Karpas-422 (cell line): ENCODE measurements at regions not wholly inside any gene's neighbourhood (a gene's known extent, or its start where the extent isn't known, plus 50 kb on each side); places are given as distances from the start of the nearest gene placed in this dataset.

Experiments used
- DNase-seq: peaks from one replicate; pipeline ENCODE4 v3.0.0-alpha.2; 2015
- H2AFZ ChIP-seq: fragments of 200-600 bp; sonication (generic); 2 replicates; pipeline ENCODE4 v1.6.1; 2014; ENCODE audit warnings: antibody characterized with exemption, low read length, mixed read lengths
- H3K27ac ChIP-seq: fragments of 200-600 bp; sonication (generic); 2 replicates; pipeline ENCODE4 v1.5.1; 2014; ENCODE audit warnings: mild to moderate bottlenecking, low read length, moderate library complexity
- H3K27me3 ChIP-seq: fragments of 200-600 bp; sonication (generic); 2 replicates; pipeline ENCODE4 v1.6.1; 2014; ENCODE audit warnings: low read length, mixed read lengths
- H3K36me3 ChIP-seq: fragments of 200-600 bp; sonication (generic); 2 replicates; pipeline ENCODE4 v1.6.1; 2014; ENCODE audit warnings: low read length, mixed read lengths; ENCODE audit not compliant: insufficient read depth
- H3K4me1 ChIP-seq: fragments of 200-600 bp; sonication (generic); 2 replicates; pipeline ENCODE4 v1.6.1; 2014; ENCODE audit warnings: mild to moderate bottlenecking, low read length, mixed read lengths
- H3K4me2 ChIP-seq: fragments of 200-600 bp; sonication (generic); 2 replicates; pipeline ENCODE4 v1.6.1; 2014; ENCODE audit warnings: low read length, low read depth, mild to moderate bottlenecking; ENCODE audit not compliant: poor library complexity, severe bottlenecking
- H3K4me3 ChIP-seq: fragments of 200-600 bp; sonication (generic); 2 replicates; pipeline ENCODE4 v1.5.1; 2014; ENCODE audit warnings: mild to moderate bottlenecking, antibody characterized with exemption, low read length, mixed read lengths
- H3K79me2 ChIP-seq: fragments of 200-600 bp; sonication (generic); 2 replicates; pipeline ENCODE4 v1.6.1; 2014; ENCODE audit warnings: mild to moderate bottlenecking, low read length, mixed read lengths
- H3K9ac ChIP-seq: fragments of 200-600 bp; sonication (generic); 2 replicates; pipeline ENCODE4 v1.6.0; 2014; ENCODE audit warnings: low read length
- H3K9me2 ChIP-seq: fragments of 200-600 bp; sonication (generic), shearing (Covaris generic); replicated peaks from 2 replicates; pipeline ENCODE4 v1.6.0; 2014; ENCODE audit warnings: mild to moderate bottlenecking, low read length, moderate library complexity; ENCODE audit not compliant: insufficient read depth
- H3K9me3 ChIP-seq: fragments of 300-700, 200-600 bp; sonication (generic); 2 replicates; pipeline ENCODE4 v1.6.1; 2014; ENCODE audit warnings: low read length, mixed read lengths
- H4K20me1 ChIP-seq: fragments of 200-600 bp; sonication (generic); 2 replicates; pipeline ENCODE4 v1.6.1; 2014; ENCODE audit warnings: mild to moderate bottlenecking, antibody characterized with exemption, low read length, low read depth; ENCODE audit not compliant: insufficient read depth

DNA sequence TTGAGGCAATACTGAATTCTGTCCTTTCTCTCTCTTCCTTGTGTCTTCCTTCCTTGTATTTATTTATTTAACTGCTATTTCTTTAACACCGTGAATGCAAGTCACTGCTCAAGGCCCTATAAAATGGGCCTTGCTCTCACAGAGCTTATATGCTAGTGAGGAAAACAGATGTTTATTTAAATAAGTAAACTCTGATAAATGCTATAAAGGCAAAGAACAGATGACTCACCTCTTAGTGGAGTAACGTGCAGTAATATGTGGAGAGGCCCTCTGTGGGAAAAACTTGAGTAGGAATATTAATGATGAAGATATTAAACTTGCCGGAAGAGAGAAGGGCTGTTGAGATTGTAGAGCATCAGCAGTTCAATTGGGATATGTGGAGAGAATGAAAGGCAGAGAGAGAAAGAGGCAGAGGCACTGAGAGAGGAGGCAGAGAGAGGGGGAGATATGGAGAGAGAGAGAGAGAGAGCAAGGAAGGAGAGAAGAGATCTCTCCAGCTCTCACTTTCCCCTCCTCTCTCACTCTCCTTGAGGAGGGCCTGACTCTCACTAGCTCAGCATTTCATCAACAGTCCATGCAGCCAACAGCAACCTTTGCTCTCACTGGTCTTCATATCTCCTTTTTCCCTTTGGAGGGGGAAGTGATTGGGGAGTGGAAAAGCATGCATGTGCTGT, 322.2 kb downstream of the LMX1A start:
- Histone ChIP-seq H3K27me3 (no peaks in the 10 kb centered on the region), H3K79me2 (no peaks in the 10 kb centered on the region), H4K20me1 (no peaks in the 10 kb centered on the region), H3K36me3 (no peaks in the 10 kb centered on the region), H3K9ac (no peak overlapping the region), H3K9me3 (no peaks in the 10 kb centered on the region), H3K4me1 (no peaks in the 10 kb centered on the region), H3K4me2 (no peak overlapping the region), H3K27ac (no peak overlapping the region), H3K4me3 (no peak overlapping the region), H3K9me2 (no peaks in the 10 kb centered on the region), H2AFZ (no peak overlapping the region)
- DNase-seq, result no peak

DNA sequence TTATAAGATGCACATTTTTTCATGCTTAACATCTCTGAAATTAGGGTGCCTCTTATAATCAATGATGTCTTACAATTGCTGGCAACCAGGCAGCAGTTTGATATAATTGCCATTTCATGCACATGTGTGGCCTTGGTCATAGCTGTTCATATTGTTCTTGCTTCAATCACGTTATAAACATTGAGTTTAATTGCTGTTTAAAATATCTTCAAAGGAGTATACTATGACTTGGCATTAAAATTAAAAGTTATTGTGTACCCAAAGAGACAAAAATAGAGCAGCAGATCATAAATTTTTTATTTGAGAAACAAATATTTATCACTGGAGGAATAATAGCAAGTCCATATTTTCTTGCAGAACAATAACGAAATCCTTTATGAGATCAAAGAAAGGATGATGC, 325.5 kb downstream of the LMX1A start:
- Histone ChIP-seq H3K27me3 (no peaks in the 10 kb centered on the region), H3K9ac (no peak overlapping the region), H3K79me2 (no peaks in the 10 kb centered on the region), H2AFZ (no peak overlapping the region), H3K36me3 (no peaks in the 10 kb centered on the region), H3K4me3 (no peak overlapping the region), H3K9me3 (no peaks in the 10 kb centered on the region), H3K9me2 (no peaks in the 10 kb centered on the region), H3K4me2 (no peak overlapping the region), H4K20me1 (no peaks in the 10 kb centered on the region), H3K27ac (no peak overlapping the region), H3K4me1 (no peaks in the 10 kb centered on the region)
- DNase-seq, result no peak

- no peaks in the 10 kb centered on the region for H3K36me3 ChIP-seq
- no peaks in the 10 kb centered on the region for H3K27me3 ChIP-seq
- H3K9ac ChIP-seq, result no peak overlapping the region
- DNase-seq, result no peak
- H3K4me3 ChIP-seq, result no peak overlapping the region
- H3K27ac ChIP-seq, result no peak overlapping the region
- H3K4me1 ChIP-seq, result no peaks in the 10 kb centered on the region
- no peaks in the 10 kb centered on the region for H3K79me2 ChIP-seq
- H2AFZ ChIP-seq, result no peak overlapping the region
- no peaks in the 10 kb centered on the region for H4K20me1 ChIP-seq
- no peak overlapping the region for H3K4me2 ChIP-seq
- no peaks in the 10 kb centered on the region for H3K9me2 ChIP-seq
- no peaks in the 10 kb centered on the region for H3K9me3 ChIP-seq
Observed at GRCh38 chr1:165025805-165026204, 330.7 kb downstream of the LMX1A start.

GRCh38 chr1:165014753-165015152, 341.8 kb downstream of the LMX1A start:
- Histone ChIP-seq H3K36me3 (no peaks in the 10 kb centered on the region), H4K20me1 (no peaks in the 10 kb centered on the region), H3K27me3 (no peaks in the 10 kb centered on the region), H3K79me2 (no peaks in the 10 kb centered on the region), H3K9me2 (no peaks in the 10 kb centered on the region), H3K27ac (no peak overlapping the region), H3K4me2 (no peak overlapping the region), H3K4me3 (no peak overlapping the region), H3K4me1 (no peaks in the 10 kb centered on the region), H3K9me3 (no peaks in the 10 kb centered on the region), H2AFZ (no peak overlapping the region), H3K9ac (no peak overlapping the region)
- DNase-seq, result no peak

DNA sequence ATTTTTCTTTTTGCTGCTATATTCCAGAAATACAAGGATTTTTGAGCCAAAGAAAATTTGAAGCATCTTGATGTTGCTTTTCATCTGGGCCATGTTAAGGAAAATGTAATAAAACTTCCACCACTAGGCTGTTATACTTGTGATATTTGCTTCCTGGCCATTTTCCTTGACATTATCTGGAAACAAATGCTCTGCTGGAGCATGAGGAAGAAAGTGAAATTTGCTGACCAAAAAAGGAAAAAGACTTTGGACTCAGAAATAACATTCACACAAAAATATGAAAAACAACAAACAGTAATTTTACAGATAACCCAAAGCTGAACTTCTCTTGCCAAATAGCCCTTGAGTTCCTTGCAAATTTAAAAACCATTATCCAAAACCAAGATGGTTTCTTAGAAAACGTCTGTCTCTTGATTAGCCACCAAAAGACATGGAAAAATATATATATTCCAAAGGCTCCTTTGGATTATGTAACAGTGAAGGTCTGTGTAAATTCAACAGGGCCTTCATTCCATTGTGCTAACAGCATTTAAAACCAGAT, 344.5 kb downstream of the LMX1A start:
- H3K9ac ChIP-seq, result no peak overlapping the region
- no peaks in the 10 kb centered on the region for H3K9me2 ChIP-seq
- no peak overlapping the region for H2AFZ ChIP-seq
- no peaks in the 10 kb centered on the region for H4K20me1 ChIP-seq
- no peaks in the 10 kb centered on the region for H3K36me3 ChIP-seq
- DNase-seq, result no peak
- H3K27me3 ChIP-seq, result no peaks in the 10 kb centered on the region
- H3K27ac ChIP-seq, result no peak overlapping the region
- no peaks in the 10 kb centered on the region for H3K4me1 ChIP-seq
- no peaks in the 10 kb centered on the region for H3K9me3 ChIP-seq
- H3K4me3 ChIP-seq, result no peak overlapping the region
- H3K4me2 ChIP-seq, result no peak overlapping the region
- no peaks in the 10 kb centered on the region for H3K79me2 ChIP-seq

DNA sequence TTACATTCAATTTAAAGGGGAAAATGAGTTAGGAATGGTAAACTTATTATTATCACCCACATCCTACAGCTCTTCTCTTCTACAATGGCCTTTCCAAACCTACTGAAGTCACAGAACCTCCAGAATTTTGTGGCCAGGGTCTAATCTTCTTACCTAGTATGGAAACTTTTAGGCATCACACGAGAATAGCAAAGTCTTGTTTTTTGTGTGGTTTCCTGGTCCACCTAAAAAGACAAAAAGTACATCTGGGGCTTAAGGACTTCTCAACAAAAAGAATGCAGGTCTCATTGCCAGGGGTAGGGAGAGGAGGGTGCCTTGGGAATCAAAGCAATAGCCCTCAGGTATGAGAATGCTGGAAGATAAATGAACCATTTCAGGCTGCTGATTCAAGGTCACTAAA, 345.3 kb downstream of the LMX1A start:
- Histone ChIP-seq H2AFZ (no peak overlapping the region), H3K27me3 (no peaks in the 10 kb centered on the region), H3K9me2 (no peaks in the 10 kb centered on the region), H3K36me3 (no peaks in the 10 kb centered on the region), H3K4me1 (no peaks in the 10 kb centered on the region), H3K9me3 (no peaks in the 10 kb centered on the region), H3K9ac (no peak overlapping the region), H3K79me2 (no peaks in the 10 kb centered on the region), H3K4me3 (no peak overlapping the region), H3K4me2 (no peak overlapping the region), H4K20me1 (no peaks in the 10 kb centered on the region), H3K27ac (no peak overlapping the region)
- no peak for DNase-seq

GRCh38 chr1:165010418-165011070, 346.0 kb downstream of the LMX1A start:
- no peaks in the 10 kb centered on the region for H4K20me1 ChIP-seq
- H3K4me1 ChIP-seq, result no peaks in the 10 kb centered on the region

DNA sequence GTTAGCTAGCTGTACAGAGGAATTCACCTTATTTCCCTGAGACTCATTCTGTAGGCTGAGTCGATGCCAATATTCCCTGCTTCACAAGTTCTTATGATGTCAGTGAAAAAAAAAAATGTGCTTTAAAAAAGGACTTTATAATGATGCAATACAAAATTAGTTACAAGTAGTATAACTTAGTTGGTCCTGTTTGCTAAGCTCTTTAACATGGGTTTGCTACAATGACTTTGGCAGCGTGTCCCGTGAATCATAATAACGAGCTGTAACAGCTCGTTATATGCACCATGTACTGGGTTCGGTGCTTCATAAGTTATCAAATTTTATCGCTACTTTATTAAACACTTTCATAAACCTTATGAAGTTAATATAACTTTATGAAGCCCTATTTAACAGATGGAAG, 349.7 kb downstream of the LMX1A start:
- H3K4me2 ChIP-seq, result no peak overlapping the region
- no peak overlapping the region for H3K4me3 ChIP-seq
- no peaks in the 10 kb centered on the region for H3K36me3 ChIP-seq
- H3K9me3 ChIP-seq, result no peaks in the 10 kb centered on the region
- no peaks in the 10 kb centered on the region for H3K27me3 ChIP-seq
- no peak overlapping the region for H3K9ac ChIP-seq
- H3K27ac ChIP-seq, result no peak overlapping the region
- H2AFZ ChIP-seq, result no peak overlapping the region
- no peak for DNase-seq
- no peaks in the 10 kb centered on the region for H3K9me2 ChIP-seq
- no peaks in the 10 kb centered on the region for H3K4me1 ChIP-seq
- H4K20me1 ChIP-seq, result no peaks in the 10 kb centered on the region
- no peaks in the 10 kb centered on the region for H3K79me2 ChIP-seq

More at GRCh38 chr1:165010418-165011070, 346.0 kb downstream of the LMX1A start:
- no peak overlapping the region for H3K27ac ChIP-seq
- H3K4me3 ChIP-seq, result no peak overlapping the region
- no peak overlapping the region for H2AFZ ChIP-seq
- H3K9me3 ChIP-seq, result no peaks in the 10 kb centered on the region
- no peaks in the 10 kb centered on the region for H3K79me2 ChIP-seq
- H3K4me2 ChIP-seq, result no peak overlapping the region
- no peaks in the 10 kb centered on the region for H3K36me3 ChIP-seq
- no peaks in the 10 kb centered on the region for H3K27me3 ChIP-seq
- no peak for DNase-seq
- no peaks in the 10 kb centered on the region for H3K9me2 ChIP-seq
- H3K9ac ChIP-seq, result no peak overlapping the region
